ENCODE measurements at regions not wholly inside any gene's neighbourhood (a gene's known extent, or its start where the extent isn't known, plus 50 kb on each side); places are given as distances from the start of the nearest gene placed in this dataset.

DNA sequence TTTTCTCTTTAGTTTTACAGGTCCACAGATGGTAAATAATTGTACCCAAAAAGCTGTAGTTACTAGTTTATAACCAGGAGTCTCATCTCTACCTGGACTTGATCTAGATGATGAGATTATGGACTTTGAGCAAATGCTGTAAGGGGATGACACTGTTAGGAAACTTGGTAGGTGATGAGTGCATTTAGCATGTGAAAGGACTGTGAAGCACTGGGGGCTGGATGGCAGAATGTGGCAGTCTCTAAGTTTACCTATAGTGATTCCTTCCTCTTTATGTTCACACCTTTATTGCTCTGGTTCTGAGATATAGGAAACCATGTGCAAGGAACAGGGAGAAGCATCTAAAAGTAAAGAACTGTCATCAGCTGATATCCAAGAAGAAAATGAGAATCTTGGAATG, 230.7 kb upstream of the CHORDC1 start:
- DNase-seq (ENCODE audit: low read depth, low spot score) = no peak
- BruUV-seq (replicated peaks) = no TSS peak
- Histone ChIP-seq H3K4me1 (ENCODE audit: control insufficient read depth, insufficient read depth, low read length) (no peaks in the 10 kb centered on the region), H3K27me3 (ENCODE audit: control insufficient read depth, insufficient read depth, low read length) (no peaks in the 10 kb centered on the region), H3K9me3 (ENCODE audit: control insufficient read depth, insufficient read depth, low read depth, low read length) (no peaks in the 10 kb centered on the region), H3K27ac (ENCODE audit: low read length) (no peak overlapping the region), H3K4me3 (ENCODE audit: low read depth in 2 of 2, low read length in 2 of 2) (no peak overlapping the region), H3K36me3 (ENCODE audit: control insufficient read depth, insufficient read depth, low read length) (no peaks in the 10 kb centered on the region)
- TF ChIP-seq SIN3A (IDR thresholded peaks at IDR 0.05; ENCODE audit: borderline replicate concordance, insufficient read depth, low read depth, low read length) (no peak), TCF7L2 (IDR thresholded peaks at IDR 0.05; ENCODE audit: low read depth, low read length) (no peak), POLR2AphosphoS5 (IDR thresholded peaks at IDR 0.05; ENCODE audit: low read depth, low read length) (no peak)
- TF ChIP-seq, protein P1, sequence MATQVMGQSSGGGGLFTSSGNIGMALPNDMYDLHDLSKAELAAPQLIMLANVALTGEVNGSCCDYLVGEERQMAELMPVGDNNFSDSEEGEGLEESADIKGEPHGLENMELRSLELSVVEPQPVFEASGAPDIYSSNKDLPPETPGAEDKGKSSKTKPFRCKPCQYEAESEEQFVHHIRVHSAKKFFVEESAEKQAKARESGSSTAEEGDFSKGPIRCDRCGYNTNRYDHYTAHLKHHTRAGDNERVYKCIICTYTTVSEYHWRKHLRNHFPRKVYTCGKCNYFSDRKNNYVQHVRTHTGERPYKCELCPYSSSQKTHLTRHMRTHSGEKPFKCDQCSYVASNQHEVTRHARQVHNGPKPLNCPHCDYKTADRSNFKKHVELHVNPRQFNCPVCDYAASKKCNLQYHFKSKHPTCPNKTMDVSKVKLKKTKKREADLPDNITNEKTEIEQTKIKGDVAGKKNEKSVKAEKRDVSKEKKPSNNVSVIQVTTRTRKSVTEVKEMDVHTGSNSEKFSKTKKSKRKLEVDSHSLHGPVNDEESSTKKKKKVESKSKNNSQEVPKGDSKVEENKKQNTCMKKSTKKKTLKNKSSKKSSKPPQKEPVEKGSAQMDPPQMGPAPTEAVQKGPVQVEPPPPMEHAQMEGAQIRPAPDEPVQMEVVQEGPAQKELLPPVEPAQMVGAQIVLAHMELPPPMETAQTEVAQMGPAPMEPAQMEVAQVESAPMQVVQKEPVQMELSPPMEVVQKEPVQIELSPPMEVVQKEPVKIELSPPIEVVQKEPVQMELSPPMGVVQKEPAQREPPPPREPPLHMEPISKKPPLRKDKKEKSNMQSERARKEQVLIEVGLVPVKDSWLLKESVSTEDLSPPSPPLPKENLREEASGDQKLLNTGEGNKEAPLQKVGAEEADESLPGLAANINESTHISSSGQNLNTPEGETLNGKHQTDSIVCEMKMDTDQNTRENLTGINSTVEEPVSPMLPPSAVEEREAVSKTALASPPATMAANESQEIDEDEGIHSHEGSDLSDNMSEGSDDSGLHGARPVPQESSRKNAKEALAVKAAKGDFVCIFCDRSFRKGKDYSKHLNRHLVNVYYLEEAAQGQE (IDR thresholded peaks at IDR 0.05; ENCODE audit: insufficient read depth in 1 of 2, low read depth in 2 of 2, low read length in 1 of 2) = no peak
- TF ChIP-seq, protein P2, sequence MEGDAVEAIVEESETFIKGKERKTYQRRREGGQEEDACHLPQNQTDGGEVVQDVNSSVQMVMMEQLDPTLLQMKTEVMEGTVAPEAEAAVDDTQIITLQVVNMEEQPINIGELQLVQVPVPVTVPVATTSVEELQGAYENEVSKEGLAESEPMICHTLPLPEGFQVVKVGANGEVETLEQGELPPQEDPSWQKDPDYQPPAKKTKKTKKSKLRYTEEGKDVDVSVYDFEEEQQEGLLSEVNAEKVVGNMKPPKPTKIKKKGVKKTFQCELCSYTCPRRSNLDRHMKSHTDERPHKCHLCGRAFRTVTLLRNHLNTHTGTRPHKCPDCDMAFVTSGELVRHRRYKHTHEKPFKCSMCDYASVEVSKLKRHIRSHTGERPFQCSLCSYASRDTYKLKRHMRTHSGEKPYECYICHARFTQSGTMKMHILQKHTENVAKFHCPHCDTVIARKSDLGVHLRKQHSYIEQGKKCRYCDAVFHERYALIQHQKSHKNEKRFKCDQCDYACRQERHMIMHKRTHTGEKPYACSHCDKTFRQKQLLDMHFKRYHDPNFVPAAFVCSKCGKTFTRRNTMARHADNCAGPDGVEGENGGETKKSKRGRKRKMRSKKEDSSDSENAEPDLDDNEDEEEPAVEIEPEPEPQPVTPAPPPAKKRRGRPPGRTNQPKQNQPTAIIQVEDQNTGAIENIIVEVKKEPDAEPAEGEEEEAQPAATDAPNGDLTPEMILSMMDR (IDR thresholded peaks at IDR 0.05) = no peak
- in situ Hi-C loops (cut with HindIII; ENCODE audit: low pct_unique_long_range_greater_than_20kb, low sequenced_read_pairs) (no loop called here), intact Hi-C loops (cut with micrococcal nuclease; ENCODE audit: unreplicated experiment) (no loop called here)
- POLR2A ChIA-PET = no interaction called here
- no peak for ATAC-seq
- CTCF ChIA-PET = no interaction called here

DNA sequence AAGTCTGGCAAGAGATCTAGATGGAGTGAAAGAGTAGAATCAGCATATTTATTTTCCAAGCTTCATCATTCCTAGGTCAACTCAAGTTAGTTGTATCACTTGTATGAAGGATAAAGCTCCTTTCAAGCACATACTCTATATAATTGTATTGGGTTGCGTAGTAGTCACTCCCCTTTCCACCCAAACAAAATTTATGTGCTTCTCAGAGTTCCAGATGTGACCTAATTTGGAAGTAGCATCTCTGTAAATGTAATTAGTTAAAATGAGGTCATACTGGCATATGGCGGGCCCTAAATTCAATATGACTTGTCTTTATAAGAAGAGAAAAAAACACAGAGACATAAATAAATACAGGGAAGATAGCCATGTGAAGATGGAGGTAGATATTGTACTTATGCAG, 226.8 kb upstream of the CHORDC1 start:
- CTCF ChIA-PET = no interaction called here
- TF ChIP-seq TCF7L2 (IDR thresholded peaks at IDR 0.05; ENCODE audit: low read depth, low read length) = no peak
- TF ChIP-seq, protein P2 (IDR thresholded peaks at IDR 0.05) = no peak
- no peak for TF ChIP-seq POLR2AphosphoS5 (IDR thresholded peaks at IDR 0.05; ENCODE audit: low read depth, low read length)
- no peak for TF ChIP-seq SIN3A (IDR thresholded peaks at IDR 0.05; ENCODE audit: borderline replicate concordance, insufficient read depth, low read depth, low read length)
- TF ChIP-seq, protein P1 (IDR thresholded peaks at IDR 0.05; ENCODE audit: insufficient read depth in 1 of 2, low read depth in 2 of 2, low read length in 1 of 2) = no peak
- H3K4me3 ChIP-seq (ENCODE audit: low read depth in 2 of 2, low read length in 2 of 2) = no peak overlapping the region
- POLR2A ChIA-PET = no interaction called here
- H3K9me3 ChIP-seq (ENCODE audit: control insufficient read depth, insufficient read depth, low read depth, low read length) = 0 out of 2 replicates have a peak, but pooled peaks cover 3% of the 10 kb centered on the region
- no peaks in the 10 kb centered on the region for H3K36me3 ChIP-seq (ENCODE audit: control insufficient read depth, insufficient read depth, low read length)
- BruUV-seq (replicated peaks) = no TSS peak
- DNase-seq (ENCODE audit: low read depth, low spot score) = no peak
- intact Hi-C loops (cut with micrococcal nuclease; ENCODE audit: unreplicated experiment) (no loop called here), in situ Hi-C loops (cut with HindIII; ENCODE audit: low pct_unique_long_range_greater_than_20kb, low sequenced_read_pairs) (no loop called here)
- no peak for ATAC-seq
- no peaks in the 10 kb centered on the region for H3K4me1 ChIP-seq (ENCODE audit: control insufficient read depth, insufficient read depth, low read length)
- no peak overlapping the region for H3K27ac ChIP-seq (ENCODE audit: low read length)
- H3K27me3 ChIP-seq (ENCODE audit: control insufficient read depth, insufficient read depth, low read length) = no peaks in the 10 kb centered on the region
